NCI-H526 treated with DMSO at 0.1 percent for 48 hours (cell line): ENCODE measurements at regions not wholly inside any gene's neighbourhood (a gene's known extent, or its start where the extent isn't known, plus 50 kb on each side); places are given as distances from the start of the nearest gene placed in this dataset.

Experiments used
- DNase-seq: peaks from one replicate; lab custom pipeline; 2025; lab: John Stamatoyannopoulos, UW

DNA sequence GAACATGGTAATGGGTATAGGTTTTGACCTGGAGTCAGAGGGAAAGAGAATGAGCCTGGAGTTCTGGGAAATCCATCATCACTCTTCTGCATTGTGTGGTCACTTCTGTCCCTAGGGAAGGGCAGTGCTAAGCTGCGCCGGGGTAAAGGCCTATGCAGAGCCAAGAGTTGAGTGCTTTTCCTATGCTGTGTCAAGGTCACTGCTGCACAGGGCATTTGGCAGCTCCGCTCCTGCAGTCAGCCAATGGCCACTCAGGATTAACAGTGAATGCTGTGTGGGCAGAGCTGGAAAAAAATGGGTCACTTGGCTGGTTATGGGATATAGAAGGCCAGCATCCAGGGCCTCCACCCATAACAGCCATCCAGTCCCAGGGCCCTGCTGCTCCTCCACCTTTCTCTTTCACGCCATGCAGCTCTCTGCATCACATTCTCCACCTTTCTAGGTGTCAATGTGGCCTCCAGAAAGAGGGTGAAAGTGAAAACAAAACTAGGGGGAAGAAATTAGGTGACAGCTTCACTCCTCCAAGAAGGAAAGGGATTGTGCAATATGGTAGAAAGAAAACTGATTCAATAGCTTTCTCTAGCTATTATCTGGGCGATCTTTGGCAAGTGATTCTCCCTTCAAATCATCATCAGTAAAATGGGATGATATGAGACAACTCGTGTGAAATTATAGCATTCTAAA is 279.3 kb upstream of the ANKRD55 start:
- no peak for DNase-seq

DNA sequence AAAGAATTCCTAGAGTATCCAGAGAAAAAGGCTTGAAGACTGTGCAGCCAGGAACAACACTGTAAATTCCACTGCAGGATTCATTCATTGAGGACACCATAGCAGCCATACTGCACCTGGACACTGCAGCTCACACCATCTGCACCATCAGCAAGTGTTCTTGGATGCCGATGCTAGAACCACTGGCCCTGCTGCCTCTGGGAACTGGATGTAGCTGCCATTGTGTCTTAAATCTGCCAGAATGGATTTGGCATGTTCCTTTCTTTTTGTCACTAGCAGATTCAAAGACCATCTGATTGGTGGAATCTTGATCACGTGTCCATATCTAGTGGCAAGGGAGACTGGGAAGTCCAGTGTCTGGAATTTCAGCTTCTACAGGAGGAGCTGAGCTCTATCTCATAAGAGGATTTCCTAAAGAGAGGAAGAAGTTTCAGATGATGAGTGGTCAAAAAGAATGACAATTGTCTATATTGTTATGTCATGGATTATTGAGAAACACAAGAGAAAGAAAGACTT is 278.3 kb upstream of the ANKRD55 start:
- no peak for DNase-seq

DNA sequence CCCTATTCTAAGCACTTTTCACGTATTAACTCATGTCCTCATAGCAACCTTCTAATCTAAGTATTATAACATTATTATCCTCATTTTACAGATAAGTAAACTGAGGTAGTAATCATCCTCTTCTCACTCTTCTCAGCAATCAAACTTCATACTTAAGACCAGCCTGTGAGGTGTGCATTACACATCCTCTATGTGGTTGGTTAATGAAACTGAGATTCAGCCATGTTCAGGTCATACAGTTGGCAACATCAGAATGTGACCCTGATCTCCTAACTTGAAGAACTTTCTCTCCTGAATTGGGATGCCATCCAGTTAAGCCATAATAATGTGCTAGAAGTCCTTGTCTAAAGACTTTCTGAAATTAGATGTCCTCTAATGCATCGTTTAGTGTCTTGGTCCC is 275.1 kb upstream of the ANKRD55 start:
- DNase-seq = no peak

DNA sequence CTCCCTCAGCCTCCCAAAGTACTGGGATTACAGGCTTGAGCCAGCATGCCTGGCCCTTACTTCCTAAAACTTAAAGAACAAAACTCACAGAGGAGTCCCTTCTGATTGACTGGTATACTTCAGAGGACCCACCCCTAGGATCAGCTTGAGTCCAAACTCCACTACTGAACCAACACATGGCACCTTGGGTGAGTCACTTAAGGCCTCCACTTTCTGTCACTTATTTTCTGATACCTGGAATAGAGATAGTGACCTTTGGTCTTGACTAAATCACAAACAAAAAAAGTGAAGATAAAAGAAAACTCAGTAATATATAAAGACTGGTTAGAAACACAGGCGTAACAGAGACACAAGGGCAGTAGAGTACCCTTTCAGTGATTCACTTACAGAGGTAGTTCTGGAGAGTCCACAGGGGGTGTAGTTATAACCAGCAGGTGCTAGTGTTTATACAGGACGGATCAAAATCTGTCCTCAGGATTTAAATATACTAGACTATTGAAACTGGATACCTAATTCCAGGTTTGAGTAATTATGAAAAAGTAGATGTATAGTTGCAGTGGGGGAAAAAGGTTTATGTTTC is 274.3 kb upstream of the ANKRD55 start:
- no peak for DNase-seq

DNA sequence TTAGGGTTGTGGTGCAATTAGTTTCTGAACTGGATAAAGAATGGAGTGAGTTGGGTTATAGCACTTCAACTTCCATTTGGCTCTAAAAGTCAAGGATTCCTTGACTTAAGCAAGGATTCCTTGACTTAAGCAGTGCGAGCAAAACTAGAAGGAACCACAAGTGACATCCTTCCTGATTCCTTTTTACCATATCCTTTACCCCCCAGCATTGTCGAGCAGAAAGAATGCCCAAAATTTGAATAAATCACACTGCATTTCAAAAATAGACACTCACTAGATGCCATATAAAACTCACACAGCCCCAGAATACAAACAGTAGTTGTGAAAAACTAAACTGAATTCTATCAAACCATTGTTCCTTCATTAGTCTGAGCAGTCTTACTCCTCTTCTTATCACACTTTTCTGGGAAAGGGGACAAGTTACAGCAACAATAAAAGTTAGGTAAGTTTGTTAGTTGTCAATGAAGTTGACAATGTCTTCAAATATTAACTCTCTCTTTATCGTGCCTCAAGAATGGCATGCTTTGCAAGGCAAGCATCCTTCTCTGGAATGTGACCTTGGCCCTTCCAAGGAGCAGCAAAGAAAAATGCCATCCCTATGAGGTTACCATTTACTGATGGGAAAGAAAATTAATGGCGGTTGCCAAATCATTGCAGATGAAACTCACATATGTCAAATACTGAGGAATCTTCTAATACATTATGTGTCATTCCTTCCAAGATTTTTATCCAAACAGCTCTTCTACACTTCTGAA is 273.3 kb upstream of the ANKRD55 start:
- no peak for DNase-seq

DNA sequence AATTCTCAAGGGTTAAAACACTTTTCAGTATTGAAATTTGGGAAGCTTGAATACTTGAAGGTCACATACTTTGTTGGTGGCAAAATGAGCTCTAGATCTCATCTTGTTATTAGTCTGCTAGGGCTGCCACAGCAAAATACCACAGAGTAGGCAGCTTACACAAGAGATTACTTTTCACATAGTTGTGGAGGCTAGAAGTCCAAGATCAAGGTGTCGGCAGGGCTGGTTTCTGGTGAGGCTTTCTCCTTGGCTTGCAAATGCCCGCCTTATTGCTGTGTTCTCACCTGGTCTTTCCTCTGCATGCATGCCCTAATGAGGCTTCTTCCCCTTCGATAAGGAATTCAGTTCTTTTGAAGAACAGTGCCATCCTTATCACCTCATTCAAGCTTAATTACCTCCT is 270.8 kb upstream of the ANKRD55 start:
- DNase-seq = no peak

DNA sequence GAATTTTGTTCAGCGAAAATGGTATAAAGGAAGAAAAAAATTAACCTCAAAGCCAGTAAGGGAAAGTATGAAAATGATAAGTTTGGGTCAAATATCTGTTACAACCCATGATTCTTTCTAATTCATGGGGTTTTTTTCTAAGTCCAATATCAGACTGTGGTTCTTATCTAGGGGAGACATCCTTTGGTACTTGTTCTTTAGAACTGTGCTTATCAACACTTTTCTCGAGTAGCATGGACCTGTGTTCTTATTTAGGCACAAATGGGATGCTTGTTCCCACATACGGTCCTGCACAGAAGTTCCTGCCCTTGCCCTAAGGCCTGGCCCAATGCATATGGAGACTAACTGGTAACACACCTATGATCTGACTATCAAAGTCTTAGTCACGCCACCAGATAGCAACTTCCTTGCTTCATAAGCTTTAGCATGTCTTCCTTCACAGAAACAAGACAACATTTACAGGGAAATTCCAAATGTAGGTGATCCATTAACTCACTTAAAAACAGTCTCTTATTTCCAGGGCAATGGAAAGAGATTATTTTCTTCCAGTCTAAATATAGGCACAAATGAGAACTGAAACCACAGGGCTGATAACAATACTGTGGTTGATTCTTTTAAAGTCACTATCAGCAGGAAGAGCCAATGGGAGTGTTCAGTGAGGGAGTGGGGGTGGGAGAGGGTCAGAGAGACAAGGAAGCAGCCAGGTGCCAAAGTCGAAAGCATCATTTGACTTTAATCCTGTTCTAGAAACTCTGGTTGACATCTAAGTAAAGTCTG is 268.8 kb upstream of the ANKRD55 start:
- DNase-seq = no peak

DNA sequence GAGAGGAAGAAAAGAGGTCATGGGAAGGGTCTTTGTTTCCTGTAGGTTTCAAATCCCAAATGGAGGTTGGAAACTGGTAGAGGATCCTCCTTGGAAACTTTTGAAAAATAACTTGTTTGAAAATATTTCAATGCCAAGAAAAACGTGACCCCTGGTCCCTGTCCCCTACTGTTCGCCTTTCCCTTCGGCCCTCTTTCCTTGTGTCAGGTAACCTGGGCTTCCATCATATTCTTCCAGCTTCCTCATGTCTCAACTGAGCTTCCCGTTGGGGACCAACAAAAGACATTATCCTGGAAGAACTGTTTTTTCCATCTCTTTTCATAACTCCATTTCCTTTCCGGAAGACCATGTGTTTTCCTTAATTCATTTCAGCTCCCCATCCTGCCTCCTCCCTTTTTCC is 266.8 kb upstream of the ANKRD55 start:
- no peak for DNase-seq

DNA sequence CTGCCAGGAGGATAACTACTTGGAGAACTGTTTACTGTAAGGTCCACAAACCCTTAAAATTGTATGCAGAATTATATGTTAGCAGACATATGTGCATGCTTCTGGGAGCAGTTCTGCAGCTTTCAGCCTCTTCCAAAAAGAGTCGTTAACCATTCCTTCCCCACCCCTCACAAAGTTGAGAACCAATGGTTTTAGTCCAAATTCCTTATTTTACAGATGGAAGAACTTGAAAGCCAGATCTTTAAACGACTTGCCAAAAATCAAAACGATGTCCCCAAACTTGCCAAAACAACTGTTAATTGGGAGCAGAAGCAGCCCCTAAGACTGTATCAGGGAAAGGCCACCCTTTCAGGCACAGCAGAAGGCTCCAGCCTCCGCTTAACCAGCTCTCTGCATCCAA is 266.4 kb upstream of the ANKRD55 start:
- no peak for DNase-seq

DNA sequence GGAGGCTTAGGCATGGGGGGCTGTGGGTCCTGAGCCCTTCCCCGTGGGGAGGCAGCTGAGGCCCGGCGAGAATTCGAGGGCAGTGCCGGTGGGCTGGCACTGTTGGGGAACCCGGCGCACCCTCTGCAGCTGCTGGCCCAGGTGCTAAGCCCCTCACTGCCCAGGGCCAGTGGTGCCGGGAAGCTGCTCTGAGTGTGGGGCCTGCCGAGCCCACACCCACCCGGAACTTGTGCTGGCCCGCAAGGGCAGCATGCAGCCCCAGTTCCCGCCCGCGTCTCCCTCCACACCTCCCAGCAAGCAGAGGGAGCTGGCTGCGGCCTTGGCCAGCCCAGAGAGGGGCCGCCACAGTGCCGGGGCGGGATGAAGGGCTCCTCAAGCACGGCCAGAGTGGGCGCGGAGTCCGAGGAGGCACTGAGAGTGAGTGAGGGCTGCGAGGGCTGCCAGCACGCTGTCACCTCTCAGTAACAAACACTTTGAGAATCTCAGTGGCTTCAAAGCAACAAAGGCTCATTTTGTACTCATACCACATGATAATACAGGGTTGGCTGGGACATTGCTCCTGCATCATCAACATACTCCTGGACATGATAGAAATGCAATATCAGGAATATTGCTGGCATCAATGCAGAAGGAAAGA is 265.7 kb upstream of the ANKRD55 start:
- no peak for DNase-seq

DNA sequence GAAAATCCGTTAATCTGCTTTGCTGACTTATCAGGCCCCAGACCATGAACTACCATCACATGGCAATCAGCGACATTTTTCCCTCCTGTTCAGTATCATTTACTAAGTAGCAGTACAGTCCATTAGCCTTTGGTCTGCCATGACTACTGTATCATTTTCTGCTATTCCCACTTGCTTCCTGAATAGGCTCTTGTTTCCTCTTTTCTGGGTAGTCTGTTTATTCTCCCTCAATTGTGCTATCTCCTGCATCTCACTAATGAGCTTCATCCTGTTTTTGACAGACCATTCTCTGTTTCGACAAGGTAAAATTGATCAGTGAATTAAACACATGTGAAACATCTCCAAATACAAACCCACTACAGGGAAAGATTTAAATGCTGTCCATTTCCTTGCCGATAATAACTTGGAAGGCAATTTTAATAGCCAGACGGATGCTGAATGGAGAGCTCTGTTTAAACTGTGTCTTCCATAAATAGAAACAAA is 263.5 kb upstream of the ANKRD55 start:
- no peak for DNase-seq

DNA sequence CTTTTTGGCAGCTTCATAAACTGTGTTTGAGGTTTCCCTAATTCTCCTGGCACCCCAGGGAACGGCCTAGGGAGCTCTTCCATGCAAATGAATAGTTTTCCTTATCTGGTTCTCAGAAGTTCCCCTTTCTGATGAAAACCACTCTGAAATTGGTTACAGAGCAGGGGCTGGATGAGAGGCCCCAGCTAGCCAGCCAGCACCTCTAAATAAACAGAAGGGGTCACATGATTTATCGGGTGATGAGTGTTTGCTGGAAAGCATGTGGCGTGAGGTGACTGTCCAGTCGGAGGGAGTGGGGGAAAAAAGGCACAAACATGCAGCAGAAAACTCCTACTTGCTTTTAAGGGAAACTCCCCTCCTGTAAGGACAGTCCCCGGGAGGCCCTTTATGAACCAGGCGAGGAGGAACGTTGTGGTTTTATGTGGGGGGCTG is 261.2 kb upstream of the ANKRD55 start:
- DNase-seq = no peak

DNA sequence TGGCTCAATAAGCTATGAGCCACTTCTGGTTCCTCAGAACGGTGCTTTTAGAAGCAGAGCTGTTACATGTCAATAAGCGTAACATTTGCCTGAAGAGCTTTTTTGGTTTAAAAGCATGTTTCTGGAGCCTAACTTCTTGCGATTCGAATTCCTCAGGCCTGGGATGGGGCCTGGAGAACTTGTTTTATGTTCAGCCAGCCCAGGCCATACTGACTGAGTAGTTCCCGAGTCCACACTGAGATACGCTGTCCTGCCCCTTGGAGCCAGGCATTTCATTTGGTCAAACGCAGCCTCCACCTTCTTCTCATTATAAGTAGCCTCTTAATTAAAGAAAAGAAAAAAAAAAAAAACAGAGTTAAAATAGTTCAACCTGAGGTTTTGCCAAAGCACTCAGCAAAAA is 260.6 kb upstream of the ANKRD55 start:
- no peak for DNase-seq

DNA sequence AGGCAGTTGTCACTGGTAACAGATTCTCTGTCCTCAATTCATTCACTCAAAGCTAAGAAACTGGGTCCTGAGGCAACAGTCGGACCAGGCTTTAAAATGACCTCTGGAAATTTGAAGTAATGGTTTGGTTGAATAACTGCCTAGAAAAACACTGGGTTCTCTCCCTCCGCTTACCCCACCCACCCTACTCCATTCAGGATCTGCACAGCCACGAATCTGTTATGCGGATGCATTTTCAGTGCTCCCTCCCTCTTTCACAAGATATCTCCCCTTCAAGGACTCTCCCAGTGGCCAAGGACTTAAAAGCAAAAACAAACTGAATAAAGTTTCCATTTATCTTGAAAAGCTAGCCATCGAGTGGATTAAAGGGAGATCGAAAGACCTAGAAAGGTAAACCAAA is 260.2 kb upstream of the ANKRD55 start:
- no peak for DNase-seq

DNA sequence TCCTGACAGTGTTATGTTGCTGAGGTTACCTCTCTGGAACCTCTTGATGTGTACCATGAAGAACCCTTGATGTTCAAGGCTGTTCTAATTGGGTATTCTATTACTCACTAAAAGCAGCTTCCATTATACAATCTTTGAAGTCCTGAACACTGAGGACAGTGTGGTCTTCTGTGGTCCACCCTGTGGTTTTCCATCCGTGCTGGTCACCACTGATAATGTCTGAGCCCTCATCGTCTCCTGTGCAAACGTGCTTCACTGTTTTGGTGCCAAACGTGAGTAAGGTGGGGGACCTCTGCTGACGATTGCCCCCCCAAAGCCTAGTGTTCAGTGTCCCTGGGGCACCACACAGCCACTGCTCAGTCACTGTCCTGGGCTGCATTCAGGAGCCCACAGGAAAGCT is 259.7 kb upstream of the ANKRD55 start:
- DNase-seq = no peak

DNA sequence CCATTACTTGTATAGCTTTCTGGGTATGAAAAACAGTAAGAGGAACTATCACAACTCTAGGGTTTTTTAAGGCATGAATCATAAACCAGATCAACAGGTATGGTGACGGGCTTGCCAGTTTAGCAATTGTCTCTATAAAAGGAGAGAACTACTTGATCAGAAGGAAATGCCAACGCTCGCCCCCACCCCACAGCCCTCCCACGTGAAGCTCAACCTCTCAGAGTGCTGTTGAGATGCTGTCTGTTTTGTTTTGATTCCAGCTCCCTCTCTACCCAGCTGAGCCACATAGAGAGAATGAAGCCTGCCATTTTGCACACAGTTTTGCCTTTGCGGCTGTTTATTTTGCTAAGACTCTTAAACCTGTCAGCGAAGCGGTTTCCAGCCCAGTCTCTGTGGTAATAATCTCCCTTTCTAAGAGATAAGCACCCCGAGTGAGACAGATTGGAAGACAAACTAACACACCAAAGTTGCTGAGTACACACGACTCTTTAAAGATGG is 257.9 kb upstream of the ANKRD55 start:
- DNase-seq = no peak

DNA sequence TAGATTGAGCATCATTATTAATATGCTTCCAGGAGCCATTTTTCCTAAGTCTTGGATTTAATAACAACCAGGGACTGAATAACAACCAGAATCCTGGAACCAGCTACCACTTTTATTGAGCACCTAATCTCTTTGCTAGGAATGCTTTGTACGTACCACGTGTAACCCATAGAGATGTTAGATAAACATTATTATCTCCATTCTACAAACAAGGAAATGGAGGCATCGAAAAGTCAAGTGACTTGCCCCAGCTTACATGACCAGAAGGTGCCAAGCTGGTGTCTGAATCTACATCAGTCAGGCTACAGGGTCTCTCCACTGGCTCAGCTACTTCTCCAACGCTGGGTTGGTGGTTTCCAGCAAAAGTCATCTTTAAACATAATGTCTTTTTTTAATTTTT is 256.1 kb upstream of the ANKRD55 start:
- no peak for DNase-seq

DNA sequence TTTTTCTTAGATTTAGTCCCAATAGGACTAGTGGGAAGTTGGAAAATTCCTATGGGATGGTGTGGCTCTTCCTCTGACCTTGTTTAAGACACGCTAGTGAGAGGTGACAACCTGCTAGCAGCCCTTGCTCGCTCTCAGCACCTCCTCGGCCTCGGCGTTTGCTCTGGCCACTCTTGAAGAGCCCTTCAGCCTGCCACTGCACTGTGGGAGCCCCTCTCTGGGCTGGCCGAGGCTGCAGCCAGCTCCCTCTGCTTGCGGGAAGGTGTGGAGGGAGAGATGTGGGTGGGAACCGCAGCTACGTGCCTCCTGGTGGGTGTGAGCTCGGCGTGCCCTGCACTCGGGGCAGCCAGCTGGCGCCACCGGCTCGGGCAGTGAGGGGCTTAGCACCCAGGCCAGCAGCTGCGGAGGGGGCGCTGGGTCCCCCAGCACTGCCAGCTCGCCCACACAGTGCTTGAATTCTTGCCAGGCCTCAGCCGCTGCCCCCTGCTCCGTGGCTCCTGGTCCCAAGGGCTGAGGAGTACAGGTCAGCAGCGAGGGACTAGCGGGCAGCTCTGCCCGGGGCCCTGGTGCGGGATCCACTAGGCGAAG is 254.5 kb upstream of the ANKRD55 start:
- DNase-seq = no peak

DNA sequence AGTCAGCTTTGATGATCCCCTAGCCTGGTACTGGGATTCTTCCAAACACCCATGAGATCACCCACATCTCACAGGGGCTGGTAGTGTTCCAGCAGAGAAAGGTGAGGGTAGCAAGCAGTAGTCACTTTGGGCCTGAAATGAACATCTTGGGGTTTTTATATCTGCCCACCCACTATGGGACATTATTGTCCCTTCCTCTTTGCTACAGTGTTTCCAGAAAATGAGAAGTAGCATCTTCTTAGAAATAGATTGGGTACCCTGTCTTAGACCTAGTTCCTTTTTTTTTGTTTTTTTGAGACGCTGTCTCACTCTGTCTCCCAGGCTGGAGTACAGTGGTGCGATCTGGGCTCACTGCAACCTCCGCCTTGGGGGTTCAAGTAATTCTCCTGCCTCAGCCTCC is 249.2 kb upstream of the ANKRD55 start:
- DNase-seq = no peak

DNA sequence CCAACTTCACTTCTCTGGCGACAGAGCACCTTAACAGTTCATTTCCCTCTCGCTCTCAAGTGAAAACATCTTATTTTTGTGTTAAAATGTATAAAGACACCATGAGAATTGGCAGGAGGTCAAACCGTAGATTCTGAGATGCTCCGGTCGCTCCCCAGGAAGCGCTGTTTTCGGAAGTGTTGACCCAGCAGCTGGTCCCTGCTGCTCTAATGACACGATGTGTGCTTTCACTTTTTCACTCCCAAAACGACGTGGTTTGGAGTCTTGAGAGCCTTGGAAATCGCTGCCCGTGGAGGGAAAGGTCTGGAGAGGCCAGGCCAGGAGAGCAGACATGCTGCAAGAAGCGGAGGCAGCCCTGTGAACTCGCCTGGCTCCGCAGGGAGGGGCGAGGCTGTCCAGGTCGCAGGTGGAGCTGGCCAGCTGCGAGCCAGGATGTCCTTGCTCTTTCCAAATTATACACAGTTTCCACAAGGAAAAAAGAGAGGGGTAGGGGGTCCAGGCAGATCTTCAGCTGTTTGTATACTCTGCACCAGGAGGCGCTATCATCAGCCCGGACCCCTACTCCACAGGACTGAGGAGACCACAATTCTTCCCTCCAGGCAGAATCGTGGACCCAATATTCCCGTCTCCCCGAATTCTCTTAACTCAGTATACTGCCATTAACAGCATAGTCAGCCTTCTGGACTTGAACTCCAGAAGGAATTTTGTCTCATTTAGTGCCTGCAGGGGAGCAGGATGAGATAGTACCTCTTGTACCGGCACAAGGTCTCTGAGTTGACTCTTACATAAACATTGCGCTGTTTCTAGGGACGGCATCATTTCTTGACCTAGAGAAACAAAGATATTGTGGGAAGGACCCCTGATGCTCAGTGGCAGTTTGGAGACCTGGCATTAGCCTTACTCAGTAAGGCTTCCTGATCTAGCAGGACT is 248.6 kb upstream of the ANKRD55 start:
- no peak for DNase-seq
